ENCODE measurements at regions not wholly inside any gene's neighbourhood (a gene's known extent, or its start where the extent isn't known, plus 50 kb on each side); places are given as distances from the start of the nearest gene placed in this dataset.
A peak's percentile ranks its signal among the peaks of the same experiment; 100 is the strongest.

DNA sequence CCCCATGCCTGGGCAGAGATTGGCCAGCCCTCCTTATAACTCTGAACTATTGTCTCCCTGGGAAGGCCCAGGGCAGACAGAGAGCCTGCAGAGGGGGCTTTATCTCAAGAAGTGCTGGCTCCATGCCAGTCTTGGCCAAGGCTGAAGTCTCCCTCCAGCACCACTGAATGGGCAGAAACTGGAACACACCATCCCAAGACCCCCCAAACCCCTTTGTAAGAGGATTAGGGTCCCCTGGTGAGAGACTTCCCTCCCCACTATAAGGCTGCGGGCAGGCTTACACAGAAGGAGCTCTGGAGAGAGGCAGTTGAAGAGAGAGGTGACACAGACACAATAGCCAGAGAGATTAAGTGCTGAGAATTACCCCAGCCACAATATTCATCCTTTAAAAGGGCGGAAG lies 97.2 kb downstream of the NAV1 start:
- peaks cover 34% of the 10 kb centered on the region for H3F3A ChIP-seq (ENCODE audit: low read depth)
- peaks cover 5% of the 10 kb centered on the region for H3K36me3 Mint-ChIP-seq
- peak overlapping the region; percentile 67 for H3K4me2 ChIP-seq
- peak overlapping the region; percentile 22 for H3K4me3 ChIP-seq
- TF ChIP-seq CTCF (IDR thresholded peaks at IDR 0.05) = no peak
- no peak for TF ChIP-seq EZH2 (IDR thresholded peaks at IDR 0.05)
- TF ChIP-seq EZH2phosphoT487 (IDR thresholded peaks at IDR 0.05) = peak; percentile 60
- no peak overlapping the region for H3K27ac ChIP-seq
- H3K4me1 Mint-ChIP-seq = peaks cover 54% of the 10 kb centered on the region
- H3K27ac Mint-ChIP-seq = no peak overlapping the region
- H3K27me3 ChIP-seq = peaks cover 99% of the 10 kb centered on the region
- no peaks in the 10 kb centered on the region for H3K79me2 ChIP-seq (ENCODE audit: low read depth)
- H4K20me1 ChIP-seq (ENCODE audit: low read depth) = peaks cover 52% of the 10 kb centered on the region
- H2AFZ ChIP-seq (replicated peaks) = no peak overlapping the region
- no peak overlapping the region for H3K9ac ChIP-seq
- no peaks in the 10 kb centered on the region for H3K9me3 ChIP-seq (ENCODE audit: low read depth)
- H3K27me3 Mint-ChIP-seq (ENCODE audit: insufficient read depth, low read depth) = peaks cover 20% of the 10 kb centered on the region
- H3K9me3 Mint-ChIP-seq = no peaks in the 10 kb centered on the region
- peak overlapping the region; percentile 54 for H3K4me3 Mint-ChIP-seq
- H3K36me3 ChIP-seq = no peaks in the 10 kb centered on the region
- DNase-seq (ENCODE audit: low spot score) = peak; percentile 84
- peaks cover 30% of the 10 kb centered on the region for H3K4me1 ChIP-seq

- DNase-seq (ENCODE audit: low spot score) = no peak
- Mint-ChIP-seq H3K9me3 (no peaks in the 10 kb centered on the region), H3K4me1 (peaks cover 52% of the 10 kb centered on the region), H3K27ac (no peak overlapping the region), H3K36me3 (peaks cover 6% of the 10 kb centered on the region), H3K4me3 (peak overlapping the region; percentile 54), H3K27me3 (ENCODE audit: insufficient read depth, low read depth) (peaks cover 18% of the 10 kb centered on the region)
- Histone ChIP-seq H3K36me3 (no peaks in the 10 kb centered on the region), H4K20me1 (ENCODE audit: low read depth) (peaks cover 52% of the 10 kb centered on the region), H3K9ac (no peak overlapping the region), H3K4me2 (peak overlapping the region; percentile 67), H2AFZ (replicated peaks) (no peak overlapping the region), H3K9me3 (ENCODE audit: low read depth) (no peaks in the 10 kb centered on the region), H3K79me2 (ENCODE audit: low read depth) (no peaks in the 10 kb centered on the region), H3K4me3 (peak overlapping the region; percentile 22), H3F3A (ENCODE audit: low read depth) (peaks cover 34% of the 10 kb centered on the region), H3K27me3 (peaks cover 99% of the 10 kb centered on the region), H3K4me1 (peaks cover 30% of the 10 kb centered on the region), H3K27ac (no peak overlapping the region)
- TF ChIP-seq EZH2phosphoT487 (IDR thresholded peaks at IDR 0.05) = no peak
- TF ChIP-seq EZH2 (IDR thresholded peaks at IDR 0.05) = no peak
These were observed 97.6 kb downstream of the NAV1 start for GRCh38 chr1:201636510-201636971.

GRCh38 chr1:201637282-201638079 lies 98.6 kb downstream of the NAV1 start:
- Mint-ChIP-seq H3K4me1 (peaks cover 52% of the 10 kb centered on the region), H3K27ac (no peak overlapping the region), H3K9me3 (no peaks in the 10 kb centered on the region), H3K36me3 (peaks cover 6% of the 10 kb centered on the region), H3K27me3 (ENCODE audit: insufficient read depth, low read depth) (peaks cover 19% of the 10 kb centered on the region), H3K4me3 (peak overlapping the region; percentile 23)
- H3K9me3 ChIP-seq (ENCODE audit: low read depth) = no peaks in the 10 kb centered on the region
- H3K4me3 ChIP-seq = peak overlapping the region; percentile 22
- H3F3A ChIP-seq (ENCODE audit: low read depth) = peaks cover 34% of the 10 kb centered on the region
- peaks cover 52% of the 10 kb centered on the region for H4K20me1 ChIP-seq (ENCODE audit: low read depth)
- no peak overlapping the region for H2AFZ ChIP-seq (replicated peaks)
- H3K79me2 ChIP-seq (ENCODE audit: low read depth) = no peaks in the 10 kb centered on the region
- H3K27ac ChIP-seq = no peak overlapping the region
- H3K4me1 ChIP-seq = peaks cover 30% of the 10 kb centered on the region
- no peak for DNase-seq (ENCODE audit: low spot score)
- no peak for TF ChIP-seq EZH2 (IDR thresholded peaks at IDR 0.05)
- TF ChIP-seq CTCF (IDR thresholded peaks at IDR 0.05) = no peak
- no peak for TF ChIP-seq EZH2phosphoT487 (IDR thresholded peaks at IDR 0.05)
- no peak overlapping the region for H3K9ac ChIP-seq
- H3K36me3 ChIP-seq = no peaks in the 10 kb centered on the region
- H3K4me2 ChIP-seq = no peak overlapping the region
- peaks cover 99% of the 10 kb centered on the region for H3K27me3 ChIP-seq

GRCh38 chr1:201639391-201639790 lies 100.5 kb downstream of the NAV1 start:
- Histone ChIP-seq H3K4me2 (no peak overlapping the region), H3K36me3 (no peaks in the 10 kb centered on the region), H3F3A (ENCODE audit: low read depth) (peaks cover 25% of the 10 kb centered on the region), H4K20me1 (ENCODE audit: low read depth) (peaks cover 44% of the 10 kb centered on the region), H3K4me3 (no peak overlapping the region), H3K9me3 (ENCODE audit: low read depth) (no peaks in the 10 kb centered on the region), H3K9ac (no peak overlapping the region), H3K27me3 (peaks cover 99% of the 10 kb centered on the region), H3K27ac (no peak overlapping the region), H3K4me1 (peaks cover 21% of the 10 kb centered on the region), H3K79me2 (ENCODE audit: low read depth) (no peaks in the 10 kb centered on the region), H2AFZ (replicated peaks) (no peak overlapping the region)
- no peak overlapping the region for H3K27ac Mint-ChIP-seq
- DNase-seq (ENCODE audit: low spot score) = no peak
- TF ChIP-seq CTCF (IDR thresholded peaks at IDR 0.05) (no peak), EZH2phosphoT487 (IDR thresholded peaks at IDR 0.05) (no peak), EZH2 (IDR thresholded peaks at IDR 0.05) (no peak)
- peaks cover 42% of the 10 kb centered on the region for H3K4me1 Mint-ChIP-seq
- H3K9me3 Mint-ChIP-seq = peaks cover 2% of the 10 kb centered on the region
- H3K27me3 Mint-ChIP-seq (ENCODE audit: insufficient read depth, low read depth) = peaks cover 13% of the 10 kb centered on the region
- H3K36me3 Mint-ChIP-seq = peaks cover 6% of the 10 kb centered on the region
- H3K4me3 Mint-ChIP-seq = no peak overlapping the region
